H1 (cell line): ENCODE measurements at regions not wholly inside any gene's neighbourhood (a gene's known extent, or its start where the extent isn't known, plus 50 kb on each side); places are given as distances from the start of the nearest gene placed in this dataset.

Source experiments
- CBX5 ChIP-seq: fragments of 300-800, 300-1000 bp; sonication (generic); IDR thresholded peaks from 2 replicates; pipeline ENCODE4 v1.7.1; 2016; ENCODE audit warnings: antibody characterized with exemption, low read length, low read depth
- CHD7 ChIP-seq: fragments of 300-600 bp; sonication (generic); IDR thresholded peaks from 2 replicates; pipeline ENCODE4 v1.7.1; 2012; ENCODE audit warnings: low read length, moderate library complexity, mild to moderate bottlenecking, inconsistent platforms; ENCODE audit not compliant: insufficient replicate concordance
- RXRA ChIP-seq: IDR thresholded peaks from 2 replicates; pipeline ENCODE4 v1.6.1; 2011; ENCODE audit warnings: low read depth, mild to moderate bottlenecking, low read length, moderate library complexity; ENCODE audit not compliant: insufficient read depth
- SIN3A ChIP-seq, 2 experiments: IDR thresholded peaks in 1 of 2; conservative IDR thresholded peaks in 1 of 2; 2 replicates each; pipeline ENCODE4 v1.6.1; 2011 to 2012; ENCODE audit warnings: low read length in 2 of 2, improper control_type of control experiment in 1 of 2, low read depth in 1 of 2, mild to moderate bottlenecking in 1 of 2
- SIRT6 ChIP-seq: IDR thresholded peaks from one replicate; pipeline ENCODE4 v1.7.1; 2012; ENCODE audit warnings: low read length, inconsistent platforms
- TF ChIP-seq, protein P1 (sequence below): IDR thresholded peaks from 2 replicates; pipeline ENCODE4 v1.6.1; 2012; ENCODE audit warnings: inconsistent platforms

DNA sequence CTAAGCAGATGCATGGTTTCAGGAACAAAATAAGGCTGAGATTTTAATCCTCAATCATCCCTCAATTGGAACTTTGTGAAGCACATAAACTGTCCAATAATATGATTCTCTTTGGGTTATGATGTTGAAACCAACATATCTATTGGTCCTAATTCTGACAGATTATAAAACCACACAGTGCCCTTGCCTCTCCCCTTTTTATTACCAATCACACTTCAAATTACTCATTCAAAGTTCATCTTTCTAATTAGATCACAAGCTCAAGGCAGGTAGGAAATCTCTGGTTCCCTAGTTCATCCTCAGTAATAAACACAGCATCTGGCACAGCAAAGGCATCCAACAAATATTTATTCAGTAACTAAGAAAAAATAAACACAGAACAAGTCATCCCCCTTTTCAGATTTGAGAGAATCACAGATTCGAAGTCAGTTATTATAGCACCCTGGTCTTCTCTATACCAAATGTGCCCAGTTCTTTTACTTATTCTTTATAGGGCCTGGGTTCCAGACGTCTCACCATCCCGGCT, 611.6 kb downstream of the INSC start (continued):
- TF ChIP-seq CHD7 (no peak), SIN3A (conservative IDR thresholded peaks at IDR 0.05 in 1 of 2, IDR thresholded peaks at IDR 0.05 in 1 of 2; ENCODE audit: low read depth in 1 of 2, low read length in 2 of 2) (no peak), RXRA (no peak), CBX5 (no peak), SIRT6 (no peak)
- TF ChIP-seq, protein P1, sequence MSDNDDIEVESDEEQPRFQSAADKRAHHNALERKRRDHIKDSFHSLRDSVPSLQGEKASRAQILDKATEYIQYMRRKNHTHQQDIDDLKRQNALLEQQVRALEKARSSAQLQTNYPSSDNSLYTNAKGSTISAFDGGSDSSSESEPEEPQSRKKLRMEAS, result no peak
